ENCODE measurements at regions not wholly inside any gene's neighbourhood (a gene's known extent, or its start where the extent isn't known, plus 50 kb on each side); places are given as distances from the start of the nearest gene placed in this dataset.

- WGBS, result 74% methylated on average over 4 of the region's 4 CpGs
- H3K4me3 ChIP-seq, result no peak overlapping the region
- TF ChIP-seq CTCF (IDR thresholded peaks at IDR 0.05), result no peak
- TF ChIP-seq POLR2AphosphoS5 (IDR thresholded peaks at IDR 0.05), result no peak
- TF ChIP-seq POLR2A (IDR thresholded peaks at IDR 0.05), result no peak
- DNase-seq (ENCODE audit: low spot score), result no peak
- no peaks in the 10 kb centered on the region for H3K36me3 ChIP-seq
- H3K27me3 ChIP-seq (replicated peaks; ENCODE audit: insufficient read depth), result no peaks in the 10 kb centered on the region
- H3K4me1 ChIP-seq (replicated peaks), result no peaks in the 10 kb centered on the region
- no peaks in the 10 kb centered on the region for H3K9me3 ChIP-seq
- intact Hi-C loops (cut with DNase I), result loop anchor here (10.0 kb wide), 1 partner anchor 821 kb away; no protein-coding TSS in a partner anchor
- H3K27ac ChIP-seq, result no peak overlapping the region
These were observed 286.4 kb downstream of the ZEB1 start for GRCh38 chr10:31605426-31605825.

- H3K9me3 ChIP-seq, result no peaks in the 10 kb centered on the region
- no peak overlapping the region for H3K27ac ChIP-seq
- H3K27me3 ChIP-seq (replicated peaks; ENCODE audit: insufficient read depth), result no peaks in the 10 kb centered on the region
- H3K36me3 ChIP-seq, result no peaks in the 10 kb centered on the region
- TF ChIP-seq CTCF (IDR thresholded peaks at IDR 0.05) (no peak), POLR2A (IDR thresholded peaks at IDR 0.05) (no peak), POLR2AphosphoS5 (IDR thresholded peaks at IDR 0.05) (no peak)
- 98% methylated on average over 4 of the region's 4 CpGs for WGBS
- DNase-seq (ENCODE audit: low spot score), result no peak
- no peak overlapping the region for H3K4me3 ChIP-seq
- intact Hi-C loops (cut with DNase I), result loop anchor here (5.0 to 10.0 kb wide), 3 partner anchors 282 to 820 kb away; partner anchors contain the start of gene ZNF438
- H3K4me1 ChIP-seq (replicated peaks), result no peaks in the 10 kb centered on the region
These were observed 285.7 kb downstream of the ZEB1 start for GRCh38 chr10:31604646-31605170.

GRCh38 chr10:31604096-31604495 lies 285.1 kb downstream of the ZEB1 start:
- Histone ChIP-seq H3K4me3 (peak overlapping the region; percentile 58 to 60), H3K27ac (peak overlapping the region; percentile 79 to 84), H3K4me1 (replicated peaks) (no peaks in the 10 kb centered on the region), H3K9me3 (no peaks in the 10 kb centered on the region), H3K36me3 (no peaks in the 10 kb centered on the region), H3K27me3 (replicated peaks; ENCODE audit: insufficient read depth) (no peaks in the 10 kb centered on the region)
- TF ChIP-seq POLR2AphosphoS5 (IDR thresholded peaks at IDR 0.05) (no peak), POLR2A (IDR thresholded peaks at IDR 0.05) (no peak), CTCF (IDR thresholded peaks at IDR 0.05) (no peak)
- DNase-seq (ENCODE audit: low spot score), result no peak
- intact Hi-C loops (cut with DNase I), result loop anchor here (5.0 to 10.0 kb wide), 3 partner anchors 282 to 819 kb away; partner anchors contain the start of gene ZNF438
- WGBS, result 50% methylated on average over 12 of the region's 12 CpGs

- intact Hi-C loops (cut with DNase I), result loop anchor here (2.0 to 10.0 kb wide), 4 partner anchors 157 to 819 kb away; partner anchors contain the start of gene ZNF438
- TF ChIP-seq POLR2A (IDR thresholded peaks at IDR 0.05) (peak; percentile 60), CTCF (IDR thresholded peaks at IDR 0.05) (peak in 2 of 4 experiments; percentile 26 to 39), POLR2AphosphoS5 (IDR thresholded peaks at IDR 0.05) (peak; percentile 87)
- Histone ChIP-seq H3K9me3 (no peaks in the 10 kb centered on the region), H3K27ac (peak overlapping the region; percentile 79 to 84), H3K36me3 (no peaks in the 10 kb centered on the region), H3K27me3 (replicated peaks; ENCODE audit: insufficient read depth) (no peaks in the 10 kb centered on the region), H3K4me3 (peak overlapping the region; percentile 58 to 60), H3K4me1 (replicated peaks) (no peaks in the 10 kb centered on the region)
- DNase-seq (ENCODE audit: low spot score), result peak; percentile 95
- WGBS, result 4% methylated on average over 52 of the region's 68 CpGs
These were observed 284.4 kb downstream of the ZEB1 start for GRCh38 chr10:31603235-31604087.
